Coronary artery (tissue), 2 donors: ENCODE measurements at regions not wholly inside any gene's neighbourhood (a gene's known extent, or its start where the extent isn't known, plus 50 kb on each side); places are given as distances from the start of the nearest gene placed in this dataset.

ENCODE experiments used
- DNase-seq: peaks from one replicate; pipeline ENCODE4 v3.0.0-alpha.2; 2017; ENCODE audit warnings: low spot score
- H3K27ac ChIP-seq, 2 donors: fragments of 200-600 bp; sonication (generic); one replicate each; pipeline ENCODE4 v1.5.1; 2016 to 2019
- H3K4me3 ChIP-seq: fragments of 200-600 bp; sonication (generic); 2 replicates; pipeline ENCODE4 v1.5.1; 2016; ENCODE audit warnings: mild to moderate bottlenecking, moderate library complexity
- CTCF ChIP-seq: fragments of 200-600 bp; sonication (generic); IDR thresholded peaks from one replicate; pipeline ENCODE4 v1.5.1; 2019; ENCODE audit warnings: antibody characterized with exemption

- Histone ChIP-seq H3K27ac (no peak overlapping the region), H3K4me3 (no peak overlapping the region)
- DNase-seq, result no peak
- TF ChIP-seq CTCF, result no peak
These were observed 145.9 kb upstream of the GLRA1 start for GRCh38 chr5:152070591-152070990.

DNA sequence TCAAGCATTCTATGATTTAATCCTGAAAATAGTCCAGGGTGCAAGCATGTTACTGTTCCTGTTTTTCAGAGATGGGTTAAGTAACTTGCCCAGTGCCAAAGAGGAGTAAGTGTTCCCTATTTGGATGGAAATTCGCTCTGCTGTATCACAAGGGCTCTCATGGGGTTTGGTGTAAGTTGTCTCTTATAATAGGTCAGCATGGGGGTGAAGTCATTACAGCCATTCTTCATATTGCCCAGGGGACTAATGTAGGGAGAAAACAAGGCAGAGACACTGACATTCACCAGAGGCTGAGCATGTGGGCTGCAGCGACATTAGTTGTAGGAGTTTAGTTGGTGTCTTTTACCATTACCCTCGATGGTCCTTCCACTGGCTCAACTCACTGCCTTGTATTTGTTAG lies 142.1 kb upstream of the GLRA1 start:
- no peak for TF ChIP-seq CTCF
- H3K4me3 ChIP-seq, result no peak overlapping the region
- no peak for DNase-seq
- H3K27ac ChIP-seq, result no peak overlapping the region

DNA sequence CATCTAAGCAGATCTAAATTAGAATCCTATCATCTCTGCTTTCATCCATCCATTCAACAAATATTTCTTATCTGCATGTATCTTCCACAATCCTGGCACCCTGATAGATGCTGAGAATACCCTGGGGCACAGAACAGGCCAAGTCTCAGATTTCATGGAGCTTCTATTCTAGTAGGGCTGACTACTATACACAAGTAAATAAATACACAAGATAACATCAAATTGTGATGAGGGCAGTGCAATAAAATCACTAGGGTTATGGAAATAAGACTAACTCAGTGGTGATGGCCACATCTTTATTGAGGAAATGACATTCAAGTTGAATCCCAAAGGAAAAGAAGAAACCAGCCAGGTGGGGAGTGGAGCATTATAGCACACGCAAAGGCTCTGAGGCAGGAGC lies 138.4 kb upstream of the GLRA1 start:
- TF ChIP-seq CTCF, result no peak
- no peak overlapping the region for H3K27ac ChIP-seq
- DNase-seq, result no peak
- no peak overlapping the region for H3K4me3 ChIP-seq

DNA sequence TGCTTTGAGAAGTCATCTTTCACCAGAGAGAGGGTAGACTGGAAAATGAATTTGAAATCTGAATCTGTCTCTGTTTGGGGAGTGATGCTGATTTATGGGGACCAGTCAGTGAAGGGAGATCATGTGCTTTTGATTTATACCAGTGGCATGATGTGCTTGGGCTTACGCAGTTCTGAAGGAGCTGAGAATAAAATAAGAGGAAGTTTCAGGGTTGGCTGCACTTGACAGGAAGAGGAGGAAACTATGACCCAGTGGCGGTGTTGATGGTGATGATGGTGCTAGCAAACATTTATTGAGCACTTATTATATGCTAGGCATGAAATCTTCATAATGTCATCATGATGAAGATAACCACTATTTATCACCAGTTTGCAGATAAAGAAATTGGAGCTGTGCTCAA lies 136.4 kb upstream of the GLRA1 start:
- no peak for DNase-seq
- Histone ChIP-seq H3K4me3 (no peak overlapping the region), H3K27ac (no peak overlapping the region)
- TF ChIP-seq CTCF, result no peak

DNA sequence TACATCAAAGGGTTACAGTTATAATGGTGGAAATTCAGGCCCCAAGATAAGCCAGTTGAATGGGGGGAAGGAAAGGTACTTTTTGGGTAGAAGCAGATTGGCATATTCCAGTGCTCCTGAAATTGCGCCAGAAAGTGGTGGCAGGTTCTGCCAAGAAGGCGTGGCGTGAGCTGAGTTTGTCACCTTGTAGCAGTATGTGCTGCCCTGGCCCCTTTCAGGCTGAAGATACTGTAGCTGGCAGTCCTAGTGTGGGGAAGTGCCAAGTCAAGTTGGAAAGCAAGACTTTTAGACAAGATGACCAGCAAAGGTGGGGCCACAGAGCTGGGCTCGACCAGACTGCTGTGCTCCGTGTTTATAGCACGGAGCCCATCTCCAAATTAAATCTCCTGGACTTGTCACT lies 133.6 kb upstream of the GLRA1 start:
- Histone ChIP-seq H3K27ac (no peak overlapping the region), H3K4me3 (no peak overlapping the region)
- no peak for TF ChIP-seq CTCF
- no peak for DNase-seq

GRCh38 chr5:152056931-152057330 lies 132.3 kb upstream of the GLRA1 start:
- TF ChIP-seq CTCF, result no peak
- H3K27ac ChIP-seq, result no peak overlapping the region
- no peak for DNase-seq
- no peak overlapping the region for H3K4me3 ChIP-seq

GRCh38 chr5:152052470-152052869 lies 127.8 kb upstream of the GLRA1 start:
- TF ChIP-seq CTCF, result no peak
- H3K27ac ChIP-seq, result no peak overlapping the region
- DNase-seq, result no peak
- no peak overlapping the region for H3K4me3 ChIP-seq
